HepG2 (cell line): ENCODE measurements at regions not wholly inside any gene's neighbourhood (a gene's known extent, or its start where the extent isn't known, plus 50 kb on each side); places are given as distances from the start of the nearest gene placed in this dataset.

ENCODE experiments used
- DPF2 ChIP-seq: sonication (generic); formaldehyde crosslinking; IDR thresholded peaks from 2 replicates; pipeline ENCODE4 v1.4.0; 2020; ENCODE audit warnings: mild to moderate bottlenecking, low read depth, missing genetic modification reagents, borderline replicate concordance
- GABPA ChIP-seq, 2 experiments: IDR thresholded peaks; 2 replicates each; pipeline ENCODE4 v1.6.1; 2011 to 2016; ENCODE audit warnings: low read depth in 2 of 2, low read length in 1 of 2, missing biosample characterization in 1 of 2, missing genetic modification characterization in 1 of 2
- GPN1 ChIP-seq: sonication (generic); formaldehyde crosslinking; IDR thresholded peaks from 2 replicates; pipeline ENCODE4 v1.5.1; 2020; ENCODE audit warnings: missing genetic modification reagents, borderline replicate concordance
- KAT8 ChIP-seq: IDR thresholded peaks from 2 replicates; pipeline ENCODE4 v1.6.1; 2016; ENCODE audit warnings: missing genetic modification reagents, missing compliant biosample characterization
- KLF6 ChIP-seq: IDR thresholded peaks from 2 replicates; pipeline ENCODE4 v1.8.0; 2016; ENCODE audit warnings: missing biosample characterization, missing genetic modification reagents
- MXD3 ChIP-seq: IDR thresholded peaks from 2 replicates; pipeline ENCODE4 v1.6.1; 2016; ENCODE audit warnings: mild to moderate bottlenecking, missing biosample characterization, missing genetic modification reagents
- NFKB2 ChIP-seq: sonication (generic); formaldehyde crosslinking; IDR thresholded peaks from 2 replicates; pipeline ENCODE4 v1.4.0; 2020; ENCODE audit warnings: missing genetic modification reagents, borderline replicate concordance
- TAF15 ChIP-seq: fragments of 200-400 bp; formaldehyde crosslinking; IDR thresholded peaks from one replicate; pipeline ENCODE4 v1.6.1; 2018; ENCODE audit warnings: mild to moderate bottlenecking, low read depth, low read length; ENCODE audit not compliant: poor library complexity, severe bottlenecking
- ZBTB49 ChIP-seq: sonication (generic); formaldehyde crosslinking; IDR thresholded peaks from 2 replicates; pipeline ENCODE4 v1.4.0; 2020; ENCODE audit warnings: missing genetic modification reagents, borderline replicate concordance
- ZKSCAN5 ChIP-seq: sonication (generic); formaldehyde crosslinking; IDR thresholded peaks from 2 replicates; pipeline ENCODE4 v1.5.1; 2020; ENCODE audit warnings: mild to moderate bottlenecking, missing genetic modification reagents
- ZNF235 ChIP-seq: sonication (generic); formaldehyde crosslinking; IDR thresholded peaks from 2 replicates; pipeline ENCODE4 v1.8.1; 2023; ENCODE audit warnings: mild to moderate bottlenecking, missing genetic modification reagents, borderline replicate concordance
- ZNF337 ChIP-seq: sonication (generic); formaldehyde crosslinking; IDR thresholded peaks from 2 replicates; pipeline ENCODE4 v1.5.1; 2020; ENCODE audit warnings: missing genetic modification reagents, low read depth, mild to moderate bottlenecking, borderline replicate concordance
- ZNF350 ChIP-seq: sonication (generic); formaldehyde crosslinking; IDR thresholded peaks from 2 replicates; pipeline ENCODE4 v1.4.0; 2020; ENCODE audit warnings: mild to moderate bottlenecking, low read depth, missing genetic modification reagents, borderline replicate concordance
- ZNF850 ChIP-seq: sonication (generic); formaldehyde crosslinking; conservative IDR thresholded peaks from 2 replicates; pipeline ENCODE4 v1.9.0; 2021; ENCODE audit warnings: mild to moderate bottlenecking, missing genetic modification reagents
- TF ChIP-seq, protein P1 (sequence below): sonication (generic); formaldehyde crosslinking; IDR thresholded peaks from 2 replicates; pipeline ENCODE4 v1.8.0; 2022; ENCODE audit warnings: mild to moderate bottlenecking, missing genetic modification reagents
- TF ChIP-seq, protein P2 (sequence below): sonication (generic); formaldehyde crosslinking; IDR thresholded peaks from 2 replicates; pipeline ENCODE4 v1.5.0; 2020; ENCODE audit warnings: mild to moderate bottlenecking, missing genetic modification reagents
- TF ChIP-seq, protein P3 (sequence below): sonication (generic); formaldehyde crosslinking; IDR thresholded peaks from 2 replicates; pipeline ENCODE4 v1.4.0; 2020; ENCODE audit warnings: missing genetic modification reagents

- TF ChIP-seq, protein P1, sequence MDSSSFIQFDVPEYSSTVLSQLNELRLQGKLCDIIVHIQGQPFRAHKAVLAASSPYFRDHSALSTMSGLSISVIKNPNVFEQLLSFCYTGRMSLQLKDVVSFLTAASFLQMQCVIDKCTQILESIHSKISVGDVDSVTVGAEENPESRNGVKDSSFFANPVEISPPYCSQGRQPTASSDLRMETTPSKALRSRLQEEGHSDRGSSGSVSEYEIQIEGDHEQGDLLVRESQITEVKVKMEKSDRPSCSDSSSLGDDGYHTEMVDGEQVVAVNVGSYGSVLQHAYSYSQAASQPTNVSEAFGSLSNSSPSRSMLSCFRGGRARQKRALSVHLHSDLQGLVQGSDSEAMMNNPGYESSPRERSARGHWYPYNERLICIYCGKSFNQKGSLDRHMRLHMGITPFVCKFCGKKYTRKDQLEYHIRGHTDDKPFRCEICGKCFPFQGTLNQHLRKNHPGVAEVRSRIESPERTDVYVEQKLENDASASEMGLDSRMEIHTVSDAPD (CRISPR knock-in tag) = peak; percentile 45; the same call in 1 of the 2 replicates
- TF ChIP-seq ZNF850 (CRISPR knock-in tag) (no peak), ZNF337 (CRISPR knock-in tag) (peak; percentile 61; the same call in 1 of the 2 replicates), ZKSCAN5 (CRISPR knock-in tag) (no peak), ZBTB49 (no peak), ZNF235 (CRISPR knock-in tag) (no peak), GABPA (IDR thresholded peaks at IDR 0.05; ENCODE audit: low read depth, low read length) (no peak), GABPA (CRISPR knock-in tag; IDR thresholded peaks at IDR 0.05; ENCODE audit: low read depth) (peak; percentile 32; the same call in 1 of the 2 replicates), KAT8 (CRISPR knock-in tag) (peak; percentile 66; the same call in 1 of the 2 replicates), MXD3 (CRISPR knock-in tag) (no peak), GPN1 (CRISPR knock-in tag) (no peak), NFKB2 (CRISPR knock-in tag) (no peak), KLF6 (CRISPR knock-in tag) (no peak), DPF2 (CRISPR knock-in tag) (no peak; the same call in 1 of the 2 replicates), ZNF350 (CRISPR knock-in tag) (no peak), TAF15 (no peak)
- TF ChIP-seq, protein P2, sequence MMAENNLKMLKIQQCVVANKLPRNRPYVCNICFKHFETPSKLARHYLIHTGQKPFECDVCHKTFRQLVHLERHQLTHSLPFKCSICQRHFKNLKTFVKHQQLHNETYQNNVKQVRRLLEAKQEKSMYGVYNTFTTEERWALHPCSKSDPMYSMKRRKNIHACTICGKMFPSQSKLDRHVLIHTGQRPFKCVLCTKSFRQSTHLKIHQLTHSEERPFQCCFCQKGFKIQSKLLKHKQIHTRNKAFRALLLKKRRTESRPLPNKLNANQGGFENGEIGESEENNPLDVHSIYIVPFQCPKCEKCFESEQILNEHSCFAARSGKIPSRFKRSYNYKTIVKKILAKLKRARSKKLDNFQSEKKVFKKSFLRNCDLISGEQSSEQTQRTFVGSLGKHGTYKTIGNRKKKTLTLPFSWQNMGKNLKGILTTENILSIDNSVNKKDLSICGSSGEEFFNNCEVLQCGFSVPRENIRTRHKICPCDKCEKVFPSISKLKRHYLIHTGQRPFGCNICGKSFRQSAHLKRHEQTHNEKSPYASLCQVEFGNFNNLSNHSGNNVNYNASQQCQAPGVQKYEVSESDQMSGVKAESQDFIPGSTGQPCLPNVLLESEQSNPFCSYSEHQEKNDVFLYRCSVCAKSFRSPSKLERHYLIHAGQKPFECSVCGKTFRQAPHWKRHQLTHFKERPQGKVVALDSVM = peak; percentile 65
- TF ChIP-seq, protein P3, sequence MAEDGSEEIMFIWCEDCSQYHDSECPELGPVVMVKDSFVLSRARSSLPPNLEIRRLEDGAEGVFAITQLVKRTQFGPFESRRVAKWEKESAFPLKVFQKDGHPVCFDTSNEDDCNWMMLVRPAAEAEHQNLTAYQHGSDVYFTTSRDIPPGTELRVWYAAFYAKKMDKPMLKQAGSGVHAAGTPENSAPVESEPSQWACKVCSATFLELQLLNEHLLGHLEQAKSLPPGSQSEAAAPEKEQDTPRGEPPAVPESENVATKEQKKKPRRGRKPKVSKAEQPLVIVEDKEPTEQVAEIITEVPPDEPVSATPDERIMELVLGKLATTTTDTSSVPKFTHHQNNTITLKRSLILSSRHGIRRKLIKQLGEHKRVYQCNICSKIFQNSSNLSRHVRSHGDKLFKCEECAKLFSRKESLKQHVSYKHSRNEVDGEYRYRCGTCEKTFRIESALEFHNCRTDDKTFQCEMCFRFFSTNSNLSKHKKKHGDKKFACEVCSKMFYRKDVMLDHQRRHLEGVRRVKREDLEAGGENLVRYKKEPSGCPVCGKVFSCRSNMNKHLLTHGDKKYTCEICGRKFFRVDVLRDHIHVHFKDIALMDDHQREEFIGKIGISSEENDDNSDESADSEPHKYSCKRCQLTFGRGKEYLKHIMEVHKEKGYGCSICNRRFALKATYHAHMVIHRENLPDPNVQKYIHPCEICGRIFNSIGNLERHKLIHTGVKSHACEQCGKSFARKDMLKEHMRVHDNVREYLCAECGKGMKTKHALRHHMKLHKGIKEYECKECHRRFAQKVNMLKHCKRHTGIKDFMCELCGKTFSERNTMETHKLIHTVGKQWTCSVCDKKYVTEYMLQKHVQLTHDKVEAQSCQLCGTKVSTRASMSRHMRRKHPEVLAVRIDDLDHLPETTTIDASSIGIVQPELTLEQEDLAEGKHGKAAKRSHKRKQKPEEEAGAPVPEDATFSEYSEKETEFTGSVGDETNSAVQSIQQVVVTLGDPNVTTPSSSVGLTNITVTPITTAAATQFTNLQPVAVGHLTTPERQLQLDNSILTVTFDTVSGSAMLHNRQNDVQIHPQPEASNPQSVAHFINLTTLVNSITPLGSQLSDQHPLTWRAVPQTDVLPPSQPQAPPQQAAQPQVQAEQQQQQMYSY (CRISPR knock-in tag) = no peak
Observed at GRCh38 chr7:138396251-138397070, 63.6 kb upstream of the TRIM24 start (continued).
